SK-N-SH (cell line): ENCODE measurements at regions not wholly inside any gene's neighbourhood (a gene's known extent, or its start where the extent isn't known, plus 50 kb on each side); places are given as distances from the start of the nearest gene placed in this dataset.

Experiments used
- CTCF ChIA-PET: fragments of 300-600, 350-600 bp; formaldehyde crosslinking; extraction: SDS; loops from one replicate; lab custom pipeline; 2021; lab: Yijun Ruan, JAX
- POLR2A ChIA-PET: fragments of 350-600 bp; sonication (Branson Sonifier 250); formaldehyde crosslinking; extraction: SDS; loops from one replicate; lab custom pipeline; 2020; ENCODE audit warnings: antibody characterized with exemption, inconsistent platforms; lab: Yijun Ruan, JAX
- DNase-seq: peaks from one replicate; pipeline ENCODE4 v3.0.0; 2012
- H2AFZ ChIP-seq: fragments of 200-600 bp; sonication (generic); 2 replicates; pipeline ENCODE4 v1.8.1; 2016; ENCODE audit warnings: antibody characterized with exemption, mild to moderate bottlenecking, low read depth
- H3F3A ChIP-seq: fragments of 200-600 bp; sonication (generic); replicated peaks from 2 replicates; pipeline ENCODE3; 2016; ENCODE audit warnings: antibody characterized with exemption, mild to moderate bottlenecking; ENCODE audit not compliant: insufficient read depth
- H3K27ac ChIP-seq, 2 experiments: fragments of 200-500 bp in 1 of 2; fragments of 200-600 bp in 1 of 2; sonication (Bioruptor generic) in 1 of 2; sonication (generic), shearing (Covaris generic) in 1 of 2; 2 replicates each; pipeline versions ENCODE4 v1.5.1 to v1.6.1; 2014 to 2016; ENCODE audit warnings: low read depth in 2 of 2, inconsistent platforms in 1 of 2, low read length in 1 of 2, mild to moderate bottlenecking in 1 of 2, mixed read lengths in 1 of 2
- H3K27me3 ChIP-seq: fragments of 200-600 bp; sonication (generic), shearing (Covaris generic); 2 replicates; pipeline ENCODE4 v1.6.1; 2016; ENCODE audit warnings: mixed run types; ENCODE audit not compliant: insufficient read depth
- H3K36me3 ChIP-seq, 2 experiments: fragments of 200-500 bp in 1 of 2; fragments of 200-600 bp in 1 of 2; sonication (Bioruptor generic) in 1 of 2; sonication (generic) in 1 of 2; replicated peaks in 1 of 2; 2 replicates each; pipeline versions ENCODE3 to v1.5.1; 2014 to 2016; ENCODE audit warnings: low read length in 1 of 2, mild to moderate bottlenecking in 1 of 2; ENCODE audit not compliant: insufficient read depth in 2 of 2, control insufficient read depth in 1 of 2
- H3K4me1 ChIP-seq, 2 experiments: fragments of 200-500 bp in 1 of 2; fragments of 200-600 bp in 1 of 2; sonication (Bioruptor generic) in 1 of 2; sonication (generic), shearing (Covaris generic) in 1 of 2; 2 replicates each; pipeline versions ENCODE4 v1.5.1 to v1.6.1; 2014 to 2016; ENCODE audit warnings: low read depth in 1 of 2, low read length in 1 of 2, mixed run types in 1 of 2; ENCODE audit not compliant: insufficient read depth in 2 of 2, control insufficient read depth in 1 of 2
- H3K4me2 ChIP-seq: fragments of 200-600 bp; sonication (generic), shearing (Covaris generic); 2 replicates; pipeline ENCODE4 v1.6.1; 2017; ENCODE audit warnings: mixed run types
- H3K4me3 ChIP-seq, 2 experiments: fragments of 200-500 bp in 1 of 2; fragments of 200-600 bp in 1 of 2; sonication (Bioruptor generic) in 1 of 2; sonication (generic), shearing (Covaris generic) in 1 of 2; 2 replicates each; pipeline versions ENCODE4 v1.5.1 to v1.8.1; 2014 to 2016; ENCODE audit warnings: low read depth in 2 of 2, inconsistent platforms in 1 of 2, low read length in 1 of 2, mild to moderate bottlenecking in 1 of 2, mixed read lengths in 1 of 2, moderate library complexity in 1 of 2
- H3K79me2 ChIP-seq: fragments of 200-600 bp; sonication (generic); 2 replicates; pipeline ENCODE4 v1.8.1; 2017; ENCODE audit warnings: mild to moderate bottlenecking; ENCODE audit not compliant: insufficient read depth
- H3K9ac ChIP-seq: fragments of 200-600 bp; sonication (generic); 2 replicates; pipeline ENCODE4 v1.6.1; 2017; ENCODE audit warnings: mixed run types
- H3K9me2 ChIP-seq: fragments of 200-600 bp; sonication (generic); 2 replicates; pipeline ENCODE4 v1.6.1; 2017; ENCODE audit warnings: mixed run types
- H3K9me3 ChIP-seq: fragments of 200-600 bp; sonication (generic); 2 replicates; pipeline ENCODE4 v1.6.1; 2017; ENCODE audit warnings: mixed run types, mild to moderate bottlenecking, moderate library complexity
- H4K20me1 ChIP-seq: fragments of 200-600 bp; sonication (generic); 2 replicates; pipeline ENCODE4 v1.6.1; 2017; ENCODE audit warnings: mild to moderate bottlenecking, mixed run types; ENCODE audit not compliant: insufficient read depth
- CHD2 ChIP-seq: fragments of 150-350 bp; IDR thresholded peaks from 2 replicates; pipeline ENCODE4 v1.6.1; 2018; ENCODE audit warnings: low read length; ENCODE audit not compliant: partially characterized antibody
- ELF1 ChIP-seq: IDR thresholded peaks from 2 replicates; pipeline ENCODE4 v1.4.0; 2012
- FOSL2 ChIP-seq: IDR thresholded peaks from 2 replicates; pipeline ENCODE4 v1.4.0; 2012; ENCODE audit warnings: low read depth, mild to moderate bottlenecking, moderate library complexity, borderline replicate concordance
- FOXM1 ChIP-seq: IDR thresholded peaks from 2 replicates; pipeline ENCODE4 v1.4.0; 2012; ENCODE audit warnings: low read depth, mild to moderate bottlenecking
- GATA2 ChIP-seq: sonication (generic); formaldehyde crosslinking; IDR thresholded peaks from 2 replicates; pipeline ENCODE4 v1.5.0; 2020; ENCODE audit warnings: mild to moderate bottlenecking, missing genetic modification reagents
- IRF3 ChIP-seq: fragments of 150-350 bp; IDR thresholded peaks from 2 replicates; pipeline ENCODE4 v1.6.1; 2016; ENCODE audit warnings: mild to moderate bottlenecking, low read depth, low read length
- MEF2A ChIP-seq: IDR thresholded peaks from 2 replicates; pipeline ENCODE4 v1.4.0; 2012; ENCODE audit warnings: low read depth, borderline replicate concordance
- NFIC ChIP-seq: IDR thresholded peaks from 2 replicates; pipeline ENCODE4 v1.4.0; 2012; ENCODE audit warnings: borderline replicate concordance
- POLR2AphosphoS5 ChIP-seq: IDR thresholded peaks from 2 replicates; pipeline ENCODE4 v1.6.1; 2012; ENCODE audit warnings: low read depth, low read length
- RCOR1 ChIP-seq: fragments of 150-350 bp; IDR thresholded peaks from 2 replicates; pipeline ENCODE4 v1.6.1; 2017; ENCODE audit warnings: antibody characterized with exemption, low read length
- RXRA ChIP-seq: IDR thresholded peaks from 2 replicates; pipeline ENCODE4 v1.4.0; 2012; ENCODE audit warnings: low read depth, mild to moderate bottlenecking, borderline replicate concordance
- SIN3A ChIP-seq: IDR thresholded peaks from 2 replicates; pipeline ENCODE4 v1.6.1; 2012; ENCODE audit warnings: low read depth, mild to moderate bottlenecking, low read length, moderate library complexity, borderline replicate concordance
- SMC3 ChIP-seq: IDR thresholded peaks from 2 replicates; pipeline ENCODE4 v1.6.1; 2012; ENCODE audit warnings: low read depth, low read length, improper control_type of control experiment
- TEAD4 ChIP-seq: IDR thresholded peaks from 2 replicates; pipeline ENCODE4 v1.4.0; 2012; ENCODE audit warnings: mild to moderate bottlenecking, borderline replicate concordance; ENCODE audit not compliant: insufficient read depth
- USF2 ChIP-seq: fragments of 150-350 bp; IDR thresholded peaks from 2 replicates; pipeline ENCODE4 v1.6.1; 2017; ENCODE audit warnings: antibody characterized with exemption, low read length, low read depth, borderline replicate concordance
- WGBS: methylation state at CpG from one replicate; pipeline ENCODE4 v1.1.6; 2017; ENCODE audit warnings: low lambda C conversion rate; 5-methylcytosine and 5-hydroxymethylcytosine counted together
- TF ChIP-seq, protein P1 (sequence below): IDR thresholded peaks from 2 replicates; pipeline ENCODE4 v1.6.1; 2012; ENCODE audit warnings: mild to moderate bottlenecking, low read depth, low read length, moderate library complexity
- TF ChIP-seq, protein P2 (sequence below): fragments of 200-600 bp; sonication (generic); IDR thresholded peaks from 2 replicates; pipeline ENCODE4 v1.6.1; 2017; ENCODE audit warnings: antibody characterized with exemption, mild to moderate bottlenecking, moderate library complexity

GRCh38 chr5:111968459-111968858 lies 211.5 kb upstream of the NREP start (continued):
- TF ChIP-seq IRF3 (no peak), RXRA (no peak), SIN3A (no peak), USF2 (no peak), GATA2 (CRISPR knock-in tag) (no peak), TEAD4 (no peak), MEF2A (no peak), RCOR1 (no peak), CHD2 (no peak)

- H3K4me3 ChIP-seq, result no peak overlapping the region
- H4K20me1 ChIP-seq, result no peaks in the 10 kb centered on the region
- H3K79me2 ChIP-seq, result no peaks in the 10 kb centered on the region
- peaks cover 4% of the 10 kb centered on the region for H3F3A ChIP-seq
- POLR2A ChIA-PET, result no interaction called here
- TF ChIP-seq CHD2 (no peak), MEF2A (no peak), FOSL2 (no peak), NFIC (no peak), ELF1 (no peak), POLR2AphosphoS5 (no peak), GATA2 (CRISPR knock-in tag) (no peak), IRF3 (no peak), SMC3 (no peak), FOXM1 (no peak)
- TF ChIP-seq, protein P1, sequence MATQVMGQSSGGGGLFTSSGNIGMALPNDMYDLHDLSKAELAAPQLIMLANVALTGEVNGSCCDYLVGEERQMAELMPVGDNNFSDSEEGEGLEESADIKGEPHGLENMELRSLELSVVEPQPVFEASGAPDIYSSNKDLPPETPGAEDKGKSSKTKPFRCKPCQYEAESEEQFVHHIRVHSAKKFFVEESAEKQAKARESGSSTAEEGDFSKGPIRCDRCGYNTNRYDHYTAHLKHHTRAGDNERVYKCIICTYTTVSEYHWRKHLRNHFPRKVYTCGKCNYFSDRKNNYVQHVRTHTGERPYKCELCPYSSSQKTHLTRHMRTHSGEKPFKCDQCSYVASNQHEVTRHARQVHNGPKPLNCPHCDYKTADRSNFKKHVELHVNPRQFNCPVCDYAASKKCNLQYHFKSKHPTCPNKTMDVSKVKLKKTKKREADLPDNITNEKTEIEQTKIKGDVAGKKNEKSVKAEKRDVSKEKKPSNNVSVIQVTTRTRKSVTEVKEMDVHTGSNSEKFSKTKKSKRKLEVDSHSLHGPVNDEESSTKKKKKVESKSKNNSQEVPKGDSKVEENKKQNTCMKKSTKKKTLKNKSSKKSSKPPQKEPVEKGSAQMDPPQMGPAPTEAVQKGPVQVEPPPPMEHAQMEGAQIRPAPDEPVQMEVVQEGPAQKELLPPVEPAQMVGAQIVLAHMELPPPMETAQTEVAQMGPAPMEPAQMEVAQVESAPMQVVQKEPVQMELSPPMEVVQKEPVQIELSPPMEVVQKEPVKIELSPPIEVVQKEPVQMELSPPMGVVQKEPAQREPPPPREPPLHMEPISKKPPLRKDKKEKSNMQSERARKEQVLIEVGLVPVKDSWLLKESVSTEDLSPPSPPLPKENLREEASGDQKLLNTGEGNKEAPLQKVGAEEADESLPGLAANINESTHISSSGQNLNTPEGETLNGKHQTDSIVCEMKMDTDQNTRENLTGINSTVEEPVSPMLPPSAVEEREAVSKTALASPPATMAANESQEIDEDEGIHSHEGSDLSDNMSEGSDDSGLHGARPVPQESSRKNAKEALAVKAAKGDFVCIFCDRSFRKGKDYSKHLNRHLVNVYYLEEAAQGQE, result no peak
- TF ChIP-seq, protein P2, sequence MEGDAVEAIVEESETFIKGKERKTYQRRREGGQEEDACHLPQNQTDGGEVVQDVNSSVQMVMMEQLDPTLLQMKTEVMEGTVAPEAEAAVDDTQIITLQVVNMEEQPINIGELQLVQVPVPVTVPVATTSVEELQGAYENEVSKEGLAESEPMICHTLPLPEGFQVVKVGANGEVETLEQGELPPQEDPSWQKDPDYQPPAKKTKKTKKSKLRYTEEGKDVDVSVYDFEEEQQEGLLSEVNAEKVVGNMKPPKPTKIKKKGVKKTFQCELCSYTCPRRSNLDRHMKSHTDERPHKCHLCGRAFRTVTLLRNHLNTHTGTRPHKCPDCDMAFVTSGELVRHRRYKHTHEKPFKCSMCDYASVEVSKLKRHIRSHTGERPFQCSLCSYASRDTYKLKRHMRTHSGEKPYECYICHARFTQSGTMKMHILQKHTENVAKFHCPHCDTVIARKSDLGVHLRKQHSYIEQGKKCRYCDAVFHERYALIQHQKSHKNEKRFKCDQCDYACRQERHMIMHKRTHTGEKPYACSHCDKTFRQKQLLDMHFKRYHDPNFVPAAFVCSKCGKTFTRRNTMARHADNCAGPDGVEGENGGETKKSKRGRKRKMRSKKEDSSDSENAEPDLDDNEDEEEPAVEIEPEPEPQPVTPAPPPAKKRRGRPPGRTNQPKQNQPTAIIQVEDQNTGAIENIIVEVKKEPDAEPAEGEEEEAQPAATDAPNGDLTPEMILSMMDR, result no peak
- H2AFZ ChIP-seq, result no peak overlapping the region
- no peaks in the 10 kb centered on the region for H3K27me3 ChIP-seq
- CTCF ChIA-PET, result no interaction called here
- no peak overlapping the region for H3K4me2 ChIP-seq
- H3K27ac ChIP-seq, result no peak overlapping the region
- H3K4me1 ChIP-seq, result peaks cover 0 to 1% of the 10 kb centered on the region in 2 experiments; a peak in 2 of 4 replicates
- no peaks in the 10 kb centered on the region for H3K36me3 ChIP-seq
- no peak overlapping the region for H3K9ac ChIP-seq
- no peak for DNase-seq
- 94% methylated on average over 8 of the region's 8 CpGs for WGBS
- H3K9me2 ChIP-seq, result no peaks in the 10 kb centered on the region
- H3K9me3 ChIP-seq, result no peaks in the 10 kb centered on the region
Observed at GRCh38 chr5:111967463-111967862, 210.5 kb upstream of the NREP start.
